Activated T-helper 9 cell treated with anti-CD3 and anti-CD28 coated beads, Interleukin-2, amount 50 U/mL, for 16 hours (primary cell): ENCODE measurements at regions not wholly inside any gene's neighbourhood (a gene's known extent, or its start where the extent isn't known, plus 50 kb on each side); places are given as distances from the start of the nearest gene placed in this dataset.

ENCODE experiments used
- DNase-seq: peaks from one replicate; pipeline ENCODE4 v3.0.0-alpha.2; 2020; ENCODE audit warnings: low read depth

DNA sequence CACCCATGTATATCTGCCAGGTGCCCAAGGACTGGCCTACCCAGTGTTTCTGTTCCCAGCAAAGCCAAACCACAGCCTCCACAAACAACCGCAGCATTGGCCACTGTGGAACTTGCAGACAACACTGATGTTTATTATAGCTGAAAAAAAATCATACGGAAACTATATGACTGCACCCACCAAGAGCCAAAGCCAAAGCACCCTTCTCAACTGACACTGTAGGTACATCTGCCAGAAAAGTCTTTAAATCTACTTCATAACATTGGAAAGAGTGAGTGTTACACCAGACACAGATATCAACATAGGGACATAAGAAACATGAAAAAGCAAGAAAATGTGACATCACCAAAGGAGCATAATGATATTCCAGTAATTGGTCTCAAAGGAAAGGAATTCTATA lies 428.0 kb downstream of the PSAT1 start:
- DNase-seq = no peak

DNA sequence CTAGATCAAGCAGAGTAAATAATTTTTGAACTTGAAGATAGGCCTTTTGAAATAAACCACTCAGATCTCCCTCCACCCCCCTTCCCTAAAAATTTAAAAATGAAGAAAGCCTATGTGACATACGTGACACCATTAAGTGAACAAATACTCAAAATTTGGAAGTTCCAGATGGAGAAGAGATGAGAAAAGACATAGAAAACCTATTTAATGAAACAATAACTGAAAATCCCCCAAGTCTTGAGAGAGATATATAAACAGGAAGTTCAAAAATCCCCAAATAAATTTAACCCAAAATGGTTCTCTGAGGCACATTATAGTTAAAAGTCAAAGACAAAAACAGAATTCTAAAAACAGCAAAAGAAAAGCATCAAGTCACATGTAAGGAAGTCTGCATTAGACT lies 428.6 kb downstream of the PSAT1 start:
- DNase-seq = no peak

DNA sequence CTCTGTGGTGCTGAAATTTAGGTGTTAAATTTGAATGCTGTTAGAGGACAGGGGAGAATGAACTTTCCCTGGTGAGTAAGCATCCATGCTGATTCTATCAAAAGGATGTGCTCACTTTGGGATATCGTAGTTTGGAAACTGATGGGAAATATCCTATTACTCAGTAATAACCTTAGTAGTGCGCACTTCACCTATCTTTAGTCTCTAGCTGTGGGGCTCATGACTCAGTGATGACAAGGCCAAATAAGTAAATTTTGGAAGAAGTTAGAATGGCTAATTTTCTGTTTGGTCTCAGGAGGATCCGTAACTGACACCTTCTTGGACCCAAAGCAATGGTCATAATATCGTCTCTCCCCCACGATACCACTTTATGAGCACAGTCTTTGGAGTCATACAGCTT lies 448.4 kb downstream of the PSAT1 start:
- no peak for DNase-seq

DNA sequence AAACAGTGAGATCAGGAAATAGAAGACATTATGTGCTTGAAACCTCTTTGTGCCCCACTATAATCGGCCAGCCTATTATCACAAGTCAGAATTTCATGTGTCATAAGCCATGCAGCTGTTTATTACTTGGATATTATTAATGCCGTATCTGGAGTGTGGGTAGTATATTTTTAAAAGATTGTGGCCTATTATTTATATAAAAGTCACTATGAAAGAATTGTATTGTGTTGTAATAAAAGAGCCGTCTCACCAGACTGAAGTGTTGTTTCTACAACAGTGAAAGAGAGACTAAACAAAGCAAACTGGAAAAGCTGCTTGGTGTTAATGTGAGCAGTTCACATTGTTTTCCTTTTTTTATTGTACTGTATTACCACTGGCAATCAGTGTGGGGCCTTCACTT lies 449.1 kb downstream of the PSAT1 start:
- DNase-seq = no peak

DNA sequence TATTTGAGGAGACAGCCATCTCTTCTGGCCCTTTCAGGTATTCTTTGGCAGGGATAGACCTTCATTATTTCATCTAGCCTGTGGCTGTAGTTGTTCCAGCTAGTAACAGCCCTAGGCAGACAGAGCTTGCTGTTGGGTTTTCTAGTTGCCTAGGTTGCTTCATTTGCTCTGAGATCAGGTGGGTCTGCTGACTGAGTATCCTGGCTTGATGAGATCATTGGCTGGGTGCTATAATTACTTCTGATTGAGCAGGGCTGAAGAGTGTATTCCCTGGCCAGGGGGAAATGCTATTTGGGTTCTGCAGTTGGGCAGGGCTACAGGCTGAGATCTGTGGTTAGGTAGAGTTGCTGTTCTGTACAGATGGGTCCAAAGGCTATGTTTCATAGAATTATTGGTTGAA lies 456.1 kb downstream of the PSAT1 start:
- no peak for DNase-seq

DNA sequence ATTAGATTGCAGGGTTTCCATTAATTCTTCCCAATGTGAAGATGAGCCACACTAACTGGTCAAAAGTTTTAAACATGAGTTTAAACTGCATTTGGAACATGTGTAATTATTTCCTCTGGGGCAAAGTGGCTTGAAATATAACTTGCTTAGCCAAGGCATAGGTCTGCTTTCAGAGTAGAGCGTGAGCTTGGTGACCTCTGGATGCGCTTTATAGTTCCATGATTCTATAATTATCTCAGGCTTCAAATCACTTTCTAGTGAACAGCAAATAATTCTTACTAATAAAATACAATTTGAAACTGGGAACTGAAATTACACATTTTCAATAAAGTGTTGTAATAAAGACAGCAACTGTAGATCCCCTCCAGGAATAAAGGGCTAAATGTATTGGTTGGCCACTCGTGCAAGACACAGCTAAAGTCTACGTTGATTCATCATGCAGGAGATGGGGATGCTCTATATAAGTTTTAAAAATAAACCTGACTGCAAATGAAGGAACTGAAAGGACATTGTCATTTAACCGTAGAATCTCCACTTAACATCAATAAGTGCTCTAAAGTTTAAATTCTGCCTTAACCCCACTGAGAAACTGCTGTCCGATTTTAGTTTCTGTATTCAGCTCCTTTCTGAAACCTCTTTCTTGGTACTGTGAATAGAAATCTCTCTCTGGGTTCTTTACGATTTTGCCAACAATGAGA lies 460.0 kb downstream of the PSAT1 start:
- no peak for DNase-seq

DNA sequence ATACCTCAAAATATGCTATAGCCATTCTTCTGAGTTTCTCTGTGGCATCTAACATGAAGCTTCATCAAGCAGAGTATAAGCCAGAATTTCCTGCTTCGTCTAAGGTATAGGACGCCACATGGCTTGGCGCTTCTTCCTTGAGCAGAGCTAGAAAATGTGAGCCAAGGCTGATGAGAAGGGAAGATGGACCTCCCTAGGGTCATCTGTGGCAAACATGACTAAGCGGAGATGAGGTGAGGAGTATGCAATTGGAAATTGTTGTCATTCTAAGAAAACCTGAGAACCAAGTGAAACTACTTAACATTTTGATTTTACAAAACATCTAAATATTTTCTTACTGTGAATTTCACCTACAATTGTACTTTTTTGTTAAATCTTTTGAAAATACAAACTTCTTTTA lies 466.5 kb downstream of the PSAT1 start:
- no peak for DNase-seq

DNA sequence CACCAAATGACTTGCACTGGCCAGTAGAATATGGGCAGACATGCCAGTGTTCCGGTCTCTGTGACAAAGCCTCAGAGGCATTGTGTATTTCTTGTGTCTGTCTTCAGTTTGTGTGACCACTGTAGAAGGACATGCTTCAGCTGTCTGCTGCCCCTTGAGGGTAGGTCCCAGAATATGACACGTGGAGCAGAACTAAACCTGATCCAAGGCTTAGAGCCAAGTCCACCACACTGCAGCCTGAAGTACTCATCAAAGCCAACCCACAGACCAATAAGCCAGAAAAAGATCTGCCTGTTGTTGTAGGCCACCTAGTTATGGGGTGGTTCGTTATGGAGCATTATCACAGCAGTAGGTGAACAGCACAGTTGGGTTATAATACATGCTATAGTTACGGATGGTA lies 468.9 kb downstream of the PSAT1 start:
- DNase-seq = no peak

DNA sequence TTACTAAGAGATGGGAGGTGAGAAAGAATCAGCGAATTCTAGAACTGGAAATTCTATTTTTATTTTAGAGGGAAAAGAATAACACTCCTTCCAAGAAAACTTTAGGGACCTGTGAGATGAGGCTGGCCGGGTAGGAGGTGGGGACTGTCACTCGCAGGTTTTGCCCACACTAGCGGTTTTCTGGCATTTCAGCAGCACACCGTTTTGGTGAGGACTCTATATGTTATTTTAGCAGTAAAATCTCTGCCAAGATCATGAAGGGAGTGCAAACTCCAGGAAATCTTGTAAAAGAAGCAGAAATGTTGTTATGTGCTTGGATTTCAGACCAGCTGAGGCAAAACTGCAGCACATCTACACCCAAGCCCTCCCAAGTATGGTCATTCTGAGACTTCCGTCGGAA lies 470.6 kb downstream of the PSAT1 start:
- no peak for DNase-seq

DNA sequence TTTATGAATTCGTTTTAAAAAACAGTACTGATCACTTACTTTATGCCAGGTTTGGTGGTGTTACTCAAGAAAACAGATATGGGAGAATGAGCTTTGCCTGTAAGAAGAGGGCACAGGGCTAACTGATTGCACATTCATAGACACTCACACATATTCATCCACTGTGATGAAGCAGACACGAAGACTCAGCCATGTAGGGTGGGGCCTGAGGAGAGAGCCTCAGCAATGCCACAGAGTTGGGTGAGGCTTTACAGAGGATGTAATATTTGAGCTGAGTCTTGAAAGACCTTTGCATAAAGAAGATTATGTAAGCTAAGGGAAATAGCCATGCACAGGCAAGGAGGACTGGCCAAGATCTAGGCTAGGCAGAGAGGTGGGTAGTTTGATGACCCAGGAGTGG lies 472.8 kb downstream of the PSAT1 start:
- no peak for DNase-seq

DNA sequence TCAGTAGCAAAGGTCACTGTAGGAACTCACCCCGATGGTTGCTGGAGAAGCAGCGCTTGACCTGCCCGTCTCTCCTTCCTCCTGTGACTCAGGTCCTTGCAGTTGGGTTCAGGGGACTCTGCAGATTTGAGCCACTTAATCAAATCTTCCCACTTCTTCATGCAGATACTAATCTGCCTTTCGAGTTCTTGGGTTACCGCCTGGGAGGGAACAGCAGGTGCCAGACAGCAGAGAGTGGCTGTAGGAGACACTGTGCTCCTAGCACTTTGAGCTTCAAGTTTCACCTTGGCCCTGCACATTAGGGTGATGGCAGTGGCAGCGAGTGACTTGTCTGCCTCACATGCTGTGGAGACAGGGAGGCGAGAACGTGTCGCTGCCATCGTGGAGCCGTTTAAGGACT lies 478.3 kb downstream of the PSAT1 start:
- no peak for DNase-seq

DNA sequence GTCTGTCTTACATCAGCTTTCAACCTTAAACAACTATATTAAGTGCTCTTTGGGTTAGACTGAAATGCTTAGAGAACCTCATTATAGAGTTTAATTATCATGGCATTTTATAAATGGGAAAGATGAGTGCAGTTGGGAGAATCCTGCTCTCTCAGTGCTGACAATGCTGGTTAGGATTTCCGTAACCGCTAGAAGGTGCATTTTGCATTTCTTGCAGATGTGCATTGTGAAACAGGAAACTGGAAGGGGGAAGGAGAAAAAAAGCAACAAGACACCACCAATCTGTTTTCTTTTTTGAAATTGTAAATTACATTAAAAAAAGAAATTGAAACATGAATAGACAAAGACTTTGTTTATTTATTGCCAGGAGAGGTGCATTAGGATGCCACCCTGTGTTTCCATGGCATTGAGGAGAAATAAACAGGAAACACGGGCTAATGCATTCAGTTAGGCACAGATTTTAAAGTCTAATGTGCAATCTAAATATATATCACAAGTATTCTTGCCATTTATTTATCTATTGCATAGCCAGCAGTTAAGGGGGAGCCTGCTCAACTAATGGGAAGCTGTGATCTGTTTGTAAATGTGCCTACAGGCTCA lies 478.9 kb downstream of the PSAT1 start:
- no peak for DNase-seq

DNA sequence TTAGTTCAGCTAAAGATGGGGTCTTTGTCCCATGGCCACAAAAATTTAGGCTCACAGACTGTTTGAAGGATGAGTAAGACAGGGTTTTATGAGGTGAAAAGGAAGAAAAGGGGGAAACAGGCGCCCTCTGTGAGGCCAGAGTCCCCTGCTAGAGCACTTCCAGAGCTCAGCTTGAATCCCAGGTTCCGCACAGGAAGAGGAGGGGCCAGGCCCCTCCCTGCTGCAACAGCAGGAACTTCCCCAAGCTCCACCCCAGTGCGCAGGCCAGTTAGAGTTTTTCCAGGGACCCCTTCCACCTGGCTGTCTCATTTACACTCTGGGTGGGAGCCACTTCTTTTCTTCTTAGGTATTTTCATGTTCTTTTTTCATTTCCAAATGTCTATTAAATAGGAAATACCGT lies 480.8 kb downstream of the PSAT1 start:
- no peak for DNase-seq

DNA sequence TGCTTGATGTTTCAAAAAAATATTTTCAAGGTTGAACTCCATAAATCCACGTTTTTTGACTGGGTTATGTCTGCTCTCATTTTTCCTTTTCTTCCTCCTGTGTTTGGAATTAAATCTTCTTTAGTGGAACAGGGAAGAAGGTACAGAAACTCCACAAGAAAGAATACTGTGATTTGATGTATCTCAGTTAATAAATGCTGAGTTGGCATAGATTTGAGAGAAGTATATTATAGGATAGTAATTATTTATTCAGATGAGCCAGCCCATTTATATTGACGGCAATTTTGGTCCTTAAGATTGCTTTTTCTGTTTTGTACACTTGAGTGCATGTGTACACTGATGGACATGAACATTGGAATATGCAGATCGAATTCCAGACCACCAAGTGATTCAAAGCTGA lies 481.4 kb downstream of the PSAT1 start:
- DNase-seq = no peak

DNA sequence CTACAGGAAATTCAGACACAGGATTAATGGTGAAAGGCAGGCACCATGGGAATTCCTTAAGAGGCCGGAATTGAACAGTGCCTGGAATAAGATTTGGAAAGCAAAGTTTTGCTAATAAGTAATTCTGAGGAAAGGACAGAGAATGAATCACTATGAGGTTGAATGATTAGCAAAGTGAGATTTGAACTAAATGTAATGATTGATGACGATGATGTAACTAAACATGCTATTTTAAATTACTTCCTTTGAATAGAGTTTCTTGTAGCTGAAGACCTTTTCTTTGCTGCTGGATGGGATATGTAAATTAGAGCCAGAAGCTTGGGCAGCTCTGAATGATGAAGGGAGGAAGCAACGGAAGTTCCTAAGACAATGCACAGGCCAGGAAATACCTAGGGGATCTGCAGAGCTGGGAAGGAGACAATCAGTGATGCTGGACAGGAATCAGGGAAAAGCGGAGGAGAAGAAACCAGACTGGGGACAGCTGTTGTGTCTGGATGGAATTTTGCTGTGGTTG lies 482.0 kb downstream of the PSAT1 start:
- no peak for DNase-seq

DNA sequence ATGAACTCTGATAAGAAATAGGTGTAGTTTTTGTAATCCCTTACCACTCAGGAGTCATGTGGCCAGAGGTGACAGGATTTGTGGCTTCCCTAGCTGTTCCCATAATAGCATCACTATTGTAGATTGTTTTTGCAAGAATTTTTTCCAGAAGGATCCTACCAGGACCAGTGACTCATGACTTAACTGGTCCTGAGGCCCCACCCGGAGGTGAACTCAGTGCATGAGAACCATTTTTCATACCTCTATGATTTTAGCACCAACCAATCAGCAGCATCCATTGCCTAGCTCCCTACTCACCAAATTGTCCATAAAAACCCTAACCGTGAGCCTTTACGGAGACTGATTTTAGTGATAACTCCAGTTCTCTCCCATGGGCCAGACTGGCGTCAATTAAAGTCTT lies 484.8 kb downstream of the PSAT1 start:
- no peak for DNase-seq

DNA sequence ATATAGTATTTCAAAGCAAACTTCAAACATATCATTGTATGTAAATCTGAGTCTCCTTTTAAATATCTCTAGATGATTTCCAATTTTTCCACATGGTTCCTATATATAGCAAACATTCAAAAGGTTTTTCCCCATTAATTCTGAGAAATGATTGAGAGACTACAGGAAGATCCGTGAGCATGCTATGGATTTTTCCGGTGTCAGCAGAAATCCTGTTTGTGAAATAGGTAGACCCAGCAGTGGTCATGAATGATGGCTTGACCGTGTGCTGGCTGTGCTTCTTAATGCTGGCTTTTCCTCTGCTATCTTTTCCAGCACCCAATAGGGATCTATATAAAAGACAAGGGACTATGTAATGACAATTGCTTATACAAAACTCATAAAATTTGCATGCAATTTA lies 485.3 kb downstream of the PSAT1 start:
- no peak for DNase-seq

DNA sequence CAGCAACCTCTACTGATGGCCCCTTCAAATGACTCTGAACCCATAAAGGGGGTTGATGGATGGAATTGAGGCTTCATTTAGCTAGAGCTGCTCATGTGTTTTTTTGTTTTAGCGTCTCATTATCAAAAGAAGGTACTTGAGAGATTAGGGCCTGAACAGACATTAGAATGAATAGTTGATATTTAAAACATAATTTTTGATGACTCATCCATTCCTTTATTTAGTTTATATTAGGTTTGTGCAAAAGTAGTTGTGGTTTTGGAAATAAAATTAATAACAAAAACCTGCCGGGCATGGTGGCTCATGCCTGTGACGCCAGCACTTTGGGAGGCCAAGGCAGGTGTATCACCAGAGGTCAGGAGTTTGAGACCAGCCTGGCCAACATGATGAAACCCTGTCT lies 485.9 kb downstream of the PSAT1 start:
- DNase-seq = no peak

DNA sequence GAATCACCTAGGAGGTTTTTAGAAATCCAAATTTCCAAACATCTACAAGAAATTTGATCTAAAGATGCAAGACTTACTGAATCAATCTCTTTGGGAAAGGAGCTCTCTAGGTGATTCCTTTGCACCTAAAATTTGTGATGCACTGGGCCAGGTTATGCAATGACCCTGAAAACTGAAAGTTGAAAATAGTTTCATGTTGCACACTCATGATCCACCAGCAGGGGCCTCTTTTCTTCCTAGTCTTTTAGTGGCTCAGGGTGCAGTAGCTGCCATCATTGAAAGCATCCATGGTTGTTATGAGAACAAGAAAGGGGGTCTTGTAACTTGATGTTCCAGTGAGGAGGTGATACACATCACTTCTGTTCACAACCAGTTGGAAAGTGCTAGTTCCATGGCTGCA lies 486.8 kb downstream of the PSAT1 start:
- DNase-seq = no peak

DNA sequence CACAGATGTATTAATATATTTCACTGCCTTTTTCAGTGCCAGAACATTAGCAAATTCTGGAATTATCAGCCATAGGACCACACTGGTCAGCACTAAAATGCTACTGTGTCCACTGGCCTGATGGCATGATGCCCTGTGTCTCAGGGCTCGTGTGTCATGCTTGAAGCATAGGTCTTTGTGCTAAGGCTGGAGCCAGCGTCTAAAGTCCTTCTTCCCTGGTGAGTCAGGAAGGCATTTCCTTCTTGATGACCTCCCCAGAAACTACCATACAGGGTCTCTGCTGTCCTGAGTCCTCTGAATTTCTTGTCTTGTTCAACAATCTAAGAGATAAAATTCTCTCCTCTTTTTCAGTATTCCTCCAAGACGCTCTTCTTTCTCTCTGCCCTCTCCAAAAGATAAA lies 489.9 kb downstream of the PSAT1 start:
- no peak for DNase-seq

DNA sequence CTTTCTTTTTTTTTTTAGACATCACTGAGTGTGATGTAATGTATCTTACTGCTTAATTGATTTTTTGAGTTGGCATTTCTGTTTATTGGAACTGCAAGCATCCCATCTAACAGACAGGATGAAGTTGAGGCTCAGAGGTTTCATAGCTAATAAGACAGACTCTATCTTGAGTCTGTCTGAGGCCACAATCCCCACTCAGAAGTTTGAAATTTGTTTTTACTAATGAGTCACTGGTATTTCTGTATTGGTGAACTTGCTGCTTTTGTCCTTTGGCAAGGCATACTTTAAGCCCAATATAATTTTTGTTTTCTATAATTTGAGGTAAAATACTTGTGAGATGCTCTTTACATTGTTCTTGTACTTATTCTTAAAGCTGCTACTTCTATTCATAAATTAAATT lies 491.2 kb downstream of the PSAT1 start:
- DNase-seq = no peak

DNA sequence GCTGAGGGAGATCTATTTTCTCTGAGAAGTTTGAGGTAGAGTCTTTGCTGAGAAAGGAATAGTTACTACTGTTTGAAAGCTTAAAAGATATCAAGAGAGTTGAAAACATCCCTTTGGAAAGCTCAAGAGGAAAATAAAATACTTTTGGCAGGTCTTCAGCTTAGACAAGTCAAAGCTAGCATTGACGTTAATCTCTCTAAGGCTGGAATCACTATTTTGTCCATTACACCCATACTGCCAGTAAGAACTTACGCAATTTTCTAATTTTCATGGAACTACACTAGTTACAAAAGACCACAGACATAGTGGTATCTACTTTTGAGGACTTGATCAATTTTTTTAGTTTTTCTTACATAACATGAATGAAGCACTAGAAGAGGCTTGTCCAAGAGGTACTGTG lies 494.9 kb downstream of the PSAT1 start:
- no peak for DNase-seq

DNA sequence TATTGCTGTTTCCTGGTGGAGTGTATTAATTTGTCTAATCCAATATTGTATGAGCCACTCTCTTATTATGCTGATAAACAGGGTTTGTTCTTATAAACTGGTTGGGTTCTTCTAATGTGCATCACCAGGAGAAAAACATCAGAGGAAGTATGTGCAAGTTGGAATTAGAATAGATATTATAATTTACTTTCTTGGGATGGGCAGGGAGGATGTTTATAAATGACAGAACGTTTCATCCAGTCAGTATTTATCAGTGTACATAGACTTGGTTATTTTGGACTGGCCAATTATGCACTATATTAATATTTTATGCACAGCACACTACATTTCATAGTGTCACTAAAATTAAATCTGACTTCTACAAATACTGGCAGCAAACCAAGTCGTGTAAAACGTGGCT lies 495.8 kb downstream of the PSAT1 start:
- DNase-seq = no peak

DNA sequence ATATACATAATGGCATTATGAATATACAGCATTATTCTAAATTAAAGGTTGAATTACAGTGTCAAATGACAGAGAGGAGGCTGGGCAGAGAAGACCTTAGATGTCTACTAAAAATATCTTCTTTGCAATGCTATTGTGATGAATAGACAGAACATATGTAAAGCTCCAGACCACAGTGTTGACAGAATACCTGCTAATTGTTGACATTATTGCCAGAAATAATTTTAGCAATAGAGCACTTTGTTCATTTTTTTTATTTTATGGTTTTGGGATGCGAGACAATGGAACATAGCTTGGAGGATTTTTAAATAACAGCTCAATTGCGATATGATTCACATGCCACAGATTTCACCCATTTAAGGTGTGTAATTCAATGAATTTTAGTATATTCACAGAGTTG lies 508.8 kb downstream of the PSAT1 start:
- no peak for DNase-seq
